ENCODE measurements at regions not wholly inside any gene's neighbourhood (a gene's known extent, or its start where the extent isn't known, plus 50 kb on each side); places are given as distances from the start of the nearest gene placed in this dataset.

DNA sequence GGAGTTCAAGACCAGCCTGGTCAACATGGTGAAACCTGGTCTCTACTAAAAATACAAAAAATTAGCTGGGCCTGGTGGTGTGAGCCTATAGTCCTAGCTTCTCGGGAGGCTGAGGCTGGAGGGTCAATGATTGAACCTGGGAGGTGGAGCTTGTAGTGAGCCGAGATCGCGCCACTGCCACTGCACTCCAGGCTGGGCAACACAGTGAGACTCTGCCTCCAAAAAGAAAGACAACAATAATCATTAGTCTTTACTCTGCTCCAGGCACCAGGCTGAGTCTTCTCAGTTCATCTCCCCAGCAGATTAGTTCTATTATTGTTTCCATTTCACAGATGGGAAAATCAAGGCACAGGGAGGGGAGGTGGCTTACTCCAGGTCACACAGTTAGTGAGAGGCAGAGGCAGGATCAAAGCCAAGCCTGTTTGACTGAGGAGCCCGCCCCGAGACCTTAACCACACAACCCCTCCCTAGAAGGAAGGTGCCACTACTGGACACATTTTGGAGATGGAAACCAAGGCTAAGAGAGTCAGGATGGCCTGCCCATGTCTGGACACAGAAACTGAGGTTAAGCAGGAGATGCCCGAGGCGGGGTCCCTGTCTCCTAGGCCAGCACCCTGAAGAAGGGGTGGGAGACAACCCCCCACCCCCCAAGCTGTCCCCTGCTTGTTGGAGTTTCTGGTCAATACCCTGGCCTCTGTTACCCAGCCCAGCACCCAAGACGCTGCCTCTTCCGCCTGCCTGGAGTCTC lies 75.8 kb downstream of the CEBPB start:
- H3K4me3 ChIP-seq (ENCODE audit: low read depth, low read length) = no peak overlapping the region
- DNase-seq (ENCODE audit: low read depth) = no peak
- no peak for TF ChIP-seq CTCF (conservative IDR thresholded peaks at IDR 0.05; ENCODE audit: low read depth, low read length)

GRCh38 chr20:50267041-50267865 lies 76.6 kb downstream of the CEBPB start:
- peak; percentile 42 for DNase-seq (ENCODE audit: low read depth)
- TF ChIP-seq CTCF (conservative IDR thresholded peaks at IDR 0.05; ENCODE audit: low read depth, low read length) = no peak
- no peak overlapping the region for H3K4me3 ChIP-seq (ENCODE audit: low read depth, low read length)

- no peak for TF ChIP-seq CTCF (conservative IDR thresholded peaks at IDR 0.05; ENCODE audit: low read depth, low read length)
- H3K4me3 ChIP-seq (ENCODE audit: low read depth, low read length) = no peak overlapping the region
- DNase-seq (ENCODE audit: low read depth) = no peak
These were observed 77.2 kb downstream of the CEBPB start for GRCh38 chr20:50267866-50268219.

DNA sequence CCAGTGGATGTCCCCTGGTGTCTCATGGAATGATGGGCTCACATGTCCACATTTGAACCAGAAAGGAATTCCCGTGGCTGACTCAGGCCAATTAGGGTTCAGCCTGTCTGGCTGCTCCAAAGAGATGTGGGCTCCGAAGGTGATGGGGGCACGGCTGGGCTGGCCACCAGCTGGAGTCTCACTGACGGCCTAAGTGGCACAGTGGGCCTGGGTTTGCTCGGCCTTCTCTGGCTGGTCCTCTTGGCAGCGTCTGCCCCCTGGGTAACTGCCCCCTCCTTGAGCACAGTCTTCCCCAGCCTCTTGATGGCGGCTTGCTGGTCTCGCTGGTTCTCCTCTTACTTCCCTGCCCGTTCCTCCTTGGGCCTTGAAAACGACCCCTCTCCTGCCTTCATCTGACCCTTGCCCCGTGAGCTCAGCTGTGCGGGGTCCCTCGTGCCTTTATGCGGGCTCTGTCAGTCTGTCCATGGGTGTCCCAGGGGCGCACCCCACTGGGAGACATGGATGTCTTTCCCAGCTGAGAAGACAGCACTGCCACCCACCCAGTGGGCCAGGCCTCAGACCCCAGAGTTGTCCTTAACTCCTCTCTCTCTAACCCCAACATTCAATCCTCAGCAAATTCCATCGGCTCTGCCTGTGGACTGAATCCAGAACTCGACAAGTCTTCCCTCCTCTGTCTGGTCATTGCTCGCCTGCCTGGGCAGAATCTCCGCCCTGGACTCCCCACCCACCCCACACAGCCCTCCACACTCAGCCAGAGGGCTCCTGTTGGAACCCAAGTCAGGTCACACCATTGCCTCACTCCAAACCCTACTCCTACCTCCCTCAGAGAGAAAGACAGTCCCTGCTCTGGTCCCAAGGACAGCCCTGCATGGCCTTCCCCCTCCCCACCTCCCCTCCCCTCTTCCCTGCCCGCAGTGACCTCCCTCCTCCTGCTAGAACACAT lies 78.7 kb downstream of the CEBPB start:
- no peak overlapping the region for H3K4me3 ChIP-seq (ENCODE audit: low read depth, low read length)
- TF ChIP-seq CTCF (conservative IDR thresholded peaks at IDR 0.05; ENCODE audit: low read depth, low read length) = no peak
- no peak for DNase-seq (ENCODE audit: low read depth)

DNA sequence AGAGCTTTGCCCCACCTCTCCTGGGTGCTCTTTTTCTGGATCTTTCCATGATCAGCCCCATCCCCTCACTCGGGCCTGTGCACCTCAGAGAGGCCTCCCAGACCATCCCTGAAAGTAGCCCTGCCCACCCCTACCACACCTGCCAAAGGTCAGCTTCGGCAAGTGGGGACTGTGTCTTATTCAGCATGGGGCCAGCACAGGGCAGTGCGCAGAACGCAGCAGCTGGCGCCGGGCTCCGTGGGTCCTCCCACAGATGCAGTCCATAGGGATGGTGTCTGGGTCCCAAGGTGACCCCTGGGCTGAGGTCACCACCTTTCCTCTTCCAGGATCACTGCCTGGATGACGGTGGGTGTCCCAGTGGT lies 79.4 kb downstream of the CEBPB start:
- no peak for DNase-seq (ENCODE audit: low read depth)
- no peak for TF ChIP-seq CTCF (conservative IDR thresholded peaks at IDR 0.05; ENCODE audit: low read depth, low read length)
- no peak overlapping the region for H3K4me3 ChIP-seq (ENCODE audit: low read depth, low read length)

DNA sequence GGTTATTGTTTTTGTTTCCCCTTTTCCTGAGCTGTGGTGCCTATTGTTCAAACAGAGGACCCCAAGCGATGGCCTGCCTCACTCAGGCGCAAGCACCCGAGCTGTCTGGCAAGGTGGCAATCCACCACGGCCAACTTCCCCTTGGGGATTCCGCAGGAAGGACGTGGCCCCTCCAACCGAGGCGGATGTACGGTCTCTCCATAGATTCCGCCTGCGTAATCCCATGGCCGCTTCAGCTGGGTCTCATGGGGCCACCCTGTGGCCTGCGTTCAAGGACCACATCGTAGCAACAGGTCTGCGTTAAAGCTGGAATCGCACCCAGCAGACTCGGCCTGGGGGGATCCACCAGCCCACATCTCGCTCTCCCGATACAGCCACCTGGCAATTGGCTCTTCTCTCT lies 79.9 kb downstream of the CEBPB start:
- no peak for TF ChIP-seq CTCF (conservative IDR thresholded peaks at IDR 0.05; ENCODE audit: low read depth, low read length)
- H3K4me3 ChIP-seq (ENCODE audit: low read depth, low read length) = no peak overlapping the region
- DNase-seq (ENCODE audit: low read depth) = no peak

Data from choroid plexus epithelial cell (primary cell).